Loucy (cell line): ENCODE measurements at regions not wholly inside any gene's neighbourhood (a gene's known extent, or its start where the extent isn't known, plus 50 kb on each side); places are given as distances from the start of the nearest gene placed in this dataset.
"Not testable (repeated sequence)": the region's sequence is repeated elsewhere in the genome, so short reads cannot be mapped to it uniquely, and the experiment has no call there.

Source experiments
- CTCF ChIP-seq: fragments of 200-600 bp; sonication (generic); conservative IDR thresholded peaks from 2 replicates; pipeline ENCODE4 v1.5.1; 2014; ENCODE audit warnings: mild to moderate bottlenecking, antibody characterized with exemption, low read length
- EZH2phosphoT487 ChIP-seq: fragments of 200-600 bp; IDR thresholded peaks from 2 replicates; pipeline ENCODE4 v1.6.1; 2018; ENCODE audit warnings: antibody characterized with exemption, mild to moderate bottlenecking, moderate library complexity, borderline replicate concordance

GRCh38 chr16:21505751-21506520 lies 93.4 kb upstream of the METTL9 start:
- TF ChIP-seq CTCF, EZH2phosphoT487: not testable (repeated sequence)
